IPS-18a (cell line): ENCODE measurements at regions not wholly inside any gene's neighbourhood (a gene's known extent, or its start where the extent isn't known, plus 50 kb on each side); places are given as distances from the start of the nearest gene placed in this dataset.

Experiments
- H3K27ac ChIP-seq: one replicate; pipeline ENCODE4 v1.5.1; 2013; ENCODE audit warnings: low read length
- H3K27me3 ChIP-seq: one replicate; pipeline ENCODE4 v1.6.1; 2013; ENCODE audit warnings: mild to moderate bottlenecking, low read length; ENCODE audit not compliant: control insufficient read depth, insufficient read depth
- H3K36me3 ChIP-seq: one replicate; pipeline ENCODE4 v1.6.1; 2013; ENCODE audit warnings: low read depth, low read length; ENCODE audit not compliant: control insufficient read depth
- H3K4me1 ChIP-seq: one replicate; pipeline ENCODE4 v1.6.1; 2013; ENCODE audit warnings: low read depth, low read length; ENCODE audit not compliant: control insufficient read depth
- H3K4me3 ChIP-seq: one replicate; pipeline ENCODE4 v1.5.1; 2013; ENCODE audit warnings: low read length
- H3K9ac ChIP-seq: one replicate; pipeline ENCODE4 v1.6.1; 2013; ENCODE audit warnings: mild to moderate bottlenecking, low read length, moderate library complexity
- H3K9me3 ChIP-seq: one replicate; pipeline ENCODE4 v1.6.1; 2013; ENCODE audit warnings: low read depth, low read length; ENCODE audit not compliant: control insufficient read depth

GRCh38 chr4:189367832-189368231, 572.8 kb upstream of the FRG1 start:
- Histone ChIP-seq H3K27ac (no peak overlapping the region), H3K4me1 (no peaks in the 10 kb centered on the region), H3K9ac (no peak overlapping the region), H3K4me3 (no peak overlapping the region), H3K36me3 (no peaks in the 10 kb centered on the region), H3K9me3 (no peaks in the 10 kb centered on the region), H3K27me3 (no peaks in the 10 kb centered on the region)

- Histone ChIP-seq H3K9me3 (no peaks in the 10 kb centered on the region), H3K27me3 (no peaks in the 10 kb centered on the region), H3K27ac (no peak overlapping the region), H3K4me3 (no peak overlapping the region), H3K36me3 (no peaks in the 10 kb centered on the region), H3K4me1 (no peaks in the 10 kb centered on the region), H3K9ac (no peak overlapping the region)
Measured at GRCh38 chr4:189374176-189374575, 566.5 kb upstream of the FRG1 start.

- Histone ChIP-seq H3K27me3 (no peaks in the 10 kb centered on the region), H3K4me3 (no peak overlapping the region), H3K9me3 (no peaks in the 10 kb centered on the region), H3K27ac (no peak overlapping the region), H3K9ac (no peak overlapping the region), H3K36me3 (no peaks in the 10 kb centered on the region), H3K4me1 (no peaks in the 10 kb centered on the region)
Measured at GRCh38 chr4:189376901-189377300, 563.8 kb upstream of the FRG1 start.

- Histone ChIP-seq H3K4me3 (no peak overlapping the region), H3K9me3 (no peaks in the 10 kb centered on the region), H3K36me3 (no peaks in the 10 kb centered on the region), H3K27ac (no peak overlapping the region), H3K27me3 (no peaks in the 10 kb centered on the region), H3K4me1 (no peaks in the 10 kb centered on the region), H3K9ac (no peak overlapping the region)
Measured at GRCh38 chr4:189377569-189377968, 563.1 kb upstream of the FRG1 start.

GRCh38 chr4:189385098-189385497, 555.6 kb upstream of the FRG1 start:
- H3K9me3 ChIP-seq, result no peaks in the 10 kb centered on the region
- no peaks in the 10 kb centered on the region for H3K4me1 ChIP-seq
- no peak overlapping the region for H3K9ac ChIP-seq
- H3K27me3 ChIP-seq, result no peaks in the 10 kb centered on the region
- no peak overlapping the region for H3K4me3 ChIP-seq
- no peaks in the 10 kb centered on the region for H3K36me3 ChIP-seq
- H3K27ac ChIP-seq, result no peak overlapping the region

GRCh38 chr4:189385579-189385978, 555.1 kb upstream of the FRG1 start:
- Histone ChIP-seq H3K4me1 (no peaks in the 10 kb centered on the region), H3K4me3 (no peak overlapping the region), H3K9ac (no peak overlapping the region), H3K9me3 (no peaks in the 10 kb centered on the region), H3K36me3 (no peaks in the 10 kb centered on the region), H3K27me3 (no peaks in the 10 kb centered on the region), H3K27ac (no peak overlapping the region)

- Histone ChIP-seq H3K27me3 (no peaks in the 10 kb centered on the region), H3K27ac (no peak overlapping the region), H3K9ac (no peak overlapping the region), H3K4me1 (no peaks in the 10 kb centered on the region), H3K4me3 (no peak overlapping the region), H3K36me3 (no peaks in the 10 kb centered on the region), H3K9me3 (no peaks in the 10 kb centered on the region)
Measured at GRCh38 chr4:189396435-189396834, 544.2 kb upstream of the FRG1 start.

- H3K27me3 ChIP-seq, result no peaks in the 10 kb centered on the region
- no peaks in the 10 kb centered on the region for H3K36me3 ChIP-seq
- no peaks in the 10 kb centered on the region for H3K4me1 ChIP-seq
- H3K9me3 ChIP-seq, result no peaks in the 10 kb centered on the region
- no peak overlapping the region for H3K9ac ChIP-seq
- H3K27ac ChIP-seq, result no peak overlapping the region
- H3K4me3 ChIP-seq, result no peak overlapping the region
Measured at GRCh38 chr4:189404271-189404670, 536.4 kb upstream of the FRG1 start.

- H3K36me3 ChIP-seq, result no peaks in the 10 kb centered on the region
- no peak overlapping the region for H3K4me3 ChIP-seq
- H3K4me1 ChIP-seq, result no peaks in the 10 kb centered on the region
- no peak overlapping the region for H3K27ac ChIP-seq
- no peaks in the 10 kb centered on the region for H3K9me3 ChIP-seq
- no peak overlapping the region for H3K9ac ChIP-seq
- no peaks in the 10 kb centered on the region for H3K27me3 ChIP-seq
Measured at GRCh38 chr4:189409158-189409557, 531.5 kb upstream of the FRG1 start.

GRCh38 chr4:189414021-189414420, 526.7 kb upstream of the FRG1 start:
- no peaks in the 10 kb centered on the region for H3K27me3 ChIP-seq
- no peaks in the 10 kb centered on the region for H3K4me1 ChIP-seq
- no peak overlapping the region for H3K4me3 ChIP-seq
- no peak overlapping the region for H3K27ac ChIP-seq
- no peak overlapping the region for H3K9ac ChIP-seq
- H3K36me3 ChIP-seq, result no peaks in the 10 kb centered on the region
- no peaks in the 10 kb centered on the region for H3K9me3 ChIP-seq

GRCh38 chr4:189420572-189420971, 520.1 kb upstream of the FRG1 start:
- Histone ChIP-seq H3K27ac (no peak overlapping the region), H3K9ac (no peak overlapping the region), H3K4me3 (no peak overlapping the region), H3K4me1 (no peaks in the 10 kb centered on the region), H3K9me3 (no peaks in the 10 kb centered on the region), H3K27me3 (no peaks in the 10 kb centered on the region), H3K36me3 (no peaks in the 10 kb centered on the region)

GRCh38 chr4:189436207-189436606, 504.5 kb upstream of the FRG1 start:
- H3K4me1 ChIP-seq, result no peaks in the 10 kb centered on the region
- H3K9ac ChIP-seq, result no peak overlapping the region
- H3K9me3 ChIP-seq, result no peaks in the 10 kb centered on the region
- H3K36me3 ChIP-seq, result no peaks in the 10 kb centered on the region
- H3K27ac ChIP-seq, result no peak overlapping the region
- no peaks in the 10 kb centered on the region for H3K27me3 ChIP-seq
- H3K4me3 ChIP-seq, result no peak overlapping the region
